Natural killer cell (primary cell): ENCODE measurements at regions not wholly inside any gene's neighbourhood (a gene's known extent, or its start where the extent isn't known, plus 50 kb on each side); places are given as distances from the start of the nearest gene placed in this dataset.

Source experiments
- ATAC-seq, 3 donors: fragments of 150-1000 bp in 2 of 3; fragments of 200-7000 bp in 1 of 3; cut with Tn5 transposase; 1 replicate in 1 of 3; 2 replicates in 2 of 3; pipeline ENCODE4 v1.10.0; 2021; ENCODE audit warnings: mild to moderate bottlenecking in 2 of 3, moderate library complexity in 2 of 3
- DNase-seq, 2 donors: peaks; one replicate each; pipeline versions ENCODE4 v3.0.0 to v3.0.0-alpha.2; 2013 to 2021; ENCODE audit warnings: mixed read lengths in 1 of 2
- H3K27ac ChIP-seq: one replicate; pipeline ENCODE4 v1.5.1; 2013; ENCODE audit warnings: mild to moderate bottlenecking, low read length
- H3K27me3 ChIP-seq: one replicate; pipeline ENCODE4 v1.6.1; 2013; ENCODE audit warnings: low read length; ENCODE audit not compliant: control insufficient read depth, insufficient read depth
- H3K36me3 ChIP-seq: one replicate; pipeline ENCODE4 v1.6.1; 2013; ENCODE audit warnings: low read length; ENCODE audit not compliant: control insufficient read depth, insufficient read depth
- H3K4me1 ChIP-seq: one replicate; pipeline ENCODE4 v1.6.1; 2013; ENCODE audit warnings: low read length; ENCODE audit not compliant: control insufficient read depth, insufficient read depth
- H3K4me3 ChIP-seq: one replicate; pipeline ENCODE4 v1.5.1; 2013; ENCODE audit warnings: low read length
- H3K9me3 ChIP-seq: one replicate; pipeline ENCODE4 v1.6.1; 2013; ENCODE audit warnings: low read length; ENCODE audit not compliant: control insufficient read depth, insufficient read depth
- H3K27ac Mint-ChIP-seq, 2 donors: one replicate each; pipeline ENCODE4 v1.8.0; 2022; ENCODE audit warnings: mild to moderate bottlenecking in 2 of 2, mixed read lengths in 2 of 2, moderate library complexity in 1 of 2
- H3K27me3 Mint-ChIP-seq, 2 donors: one replicate each; pipeline ENCODE4 v1.8.0; 2022; ENCODE audit warnings: low read depth in 2 of 2, mixed read lengths in 2 of 2
- H3K36me3 Mint-ChIP-seq: one replicate; pipeline ENCODE4 v1.8.0; 2022; ENCODE audit warnings: mixed read lengths
- H3K4me1 Mint-ChIP-seq, 2 donors: one replicate each; pipeline ENCODE4 v1.8.0; 2022; ENCODE audit warnings: mixed read lengths in 2 of 2
- H3K4me3 Mint-ChIP-seq: one replicate; pipeline ENCODE4 v1.8.0; 2022; ENCODE audit warnings: mild to moderate bottlenecking, moderate library complexity, mixed read lengths
- H3K9me3 Mint-ChIP-seq, 2 donors: one replicate each; pipeline ENCODE4 v1.8.0; 2022; ENCODE audit warnings: mixed read lengths in 2 of 2
- CTCF ChIP-seq: fragments of 200-600 bp; IDR thresholded peaks from one replicate; pipeline ENCODE4 v1.8.0; 2022; ENCODE audit warnings: antibody characterized with exemption
- WGBS: methylation state at CpG from one replicate; pipeline ENCODE4 v1.1.7; 2013; ENCODE audit warnings: missing lambda C conversion rate; ENCODE audit not compliant: insufficient coverage; 5-methylcytosine and 5-hydroxymethylcytosine counted together
- intact Hi-C: fragments of 100-400 bp; cut with micrococcal nuclease; formaldehyde crosslinking; loops from one replicate; pipeline ENCODE4 v1.14.2; 2022

- Histone ChIP-seq H3K4me1 (no peaks in the 10 kb centered on the region), H3K27ac (no peak overlapping the region), H3K36me3 (no peaks in the 10 kb centered on the region), H3K9me3 (no peaks in the 10 kb centered on the region), H3K4me3 (no peak overlapping the region), H3K27me3 (no peaks in the 10 kb centered on the region)
- DNase-seq = no peak
- Mint-ChIP-seq H3K27me3 (peaks cover 21 to 24% of the 10 kb centered on the region in 2 donors), H3K4me3 (no peak overlapping the region), H3K9me3 (no peaks in the 10 kb centered on the region), H3K4me1 (no peaks in the 10 kb centered on the region), H3K27ac (no peak overlapping the region), H3K36me3 (no peaks in the 10 kb centered on the region)
- TF ChIP-seq CTCF = no peak
- 84% methylated on average over 13 of the region's 13 CpGs for WGBS
- intact Hi-C loops = no loop called here
- ATAC-seq = no peak
Observed at GRCh38 chr11:32229576-32230240, 138.8 kb downstream of the RCN1 start.

GRCh38 chr11:32231909-32232493, 141.1 kb downstream of the RCN1 start:
- Histone ChIP-seq H3K27me3 (no peaks in the 10 kb centered on the region), H3K4me3 (no peak overlapping the region), H3K4me1 (no peaks in the 10 kb centered on the region), H3K9me3 (no peaks in the 10 kb centered on the region), H3K36me3 (no peaks in the 10 kb centered on the region), H3K27ac (no peak overlapping the region)
- Mint-ChIP-seq H3K4me3 (no peak overlapping the region), H3K27me3 (peaks cover 19% of the 10 kb centered on the region in 2 donors), H3K4me1 (no peaks in the 10 kb centered on the region), H3K27ac (no peak overlapping the region), H3K36me3 (no peaks in the 10 kb centered on the region), H3K9me3 (no peaks in the 10 kb centered on the region)
- ATAC-seq (peak in 1 of 3 donors; percentile 48), DNase-seq (peak in 1 of 2 donors; percentile 16)
- TF ChIP-seq CTCF = no peak
- WGBS = 66% methylated on average over 3 of the region's 3 CpGs
- intact Hi-C loops = no loop called here

- H3K27ac Mint-ChIP-seq = no peak overlapping the region
- H3K36me3 Mint-ChIP-seq = no peaks in the 10 kb centered on the region
Observed at GRCh38 chr11:32232516-32232915, 141.6 kb downstream of the RCN1 start.

More at GRCh38 chr11:32232516-32232915, 141.6 kb downstream of the RCN1 start:
- Histone ChIP-seq H3K4me1 (no peaks in the 10 kb centered on the region), H3K27me3 (no peaks in the 10 kb centered on the region), H3K4me3 (no peak overlapping the region), H3K36me3 (no peaks in the 10 kb centered on the region), H3K27ac (no peak overlapping the region), H3K9me3 (no peaks in the 10 kb centered on the region)
- ATAC-seq (no peak), DNase-seq (no peak)
- intact Hi-C loops = no loop called here
- H3K9me3 Mint-ChIP-seq = no peaks in the 10 kb centered on the region
- no peaks in the 10 kb centered on the region for H3K4me1 Mint-ChIP-seq
- WGBS = 99% methylated on average over 4 of the region's 4 CpGs
- no peak overlapping the region for H3K4me3 Mint-ChIP-seq
- no peak for TF ChIP-seq CTCF
- peaks cover 19 to 24% of the 10 kb centered on the region in 2 donors for H3K27me3 Mint-ChIP-seq
